Left lung (tissue), 4 donors: ENCODE measurements at regions not wholly inside any gene's neighbourhood (a gene's known extent, or its start where the extent isn't known, plus 50 kb on each side); places are given as distances from the start of the nearest gene placed in this dataset.

Experiments used
- ATAC-seq: fragments of 200-7000 bp; cut with Tn5 transposase; one replicate; pipeline ENCODE4 v1.9.1; 2020; ENCODE audit warnings: moderate library complexity
- DNase-seq, 4 donors: peaks; one replicate each; pipeline ENCODE4 v3.0.0-alpha.2; 2013 to 2020
- H3K27ac ChIP-seq, 2 donors: fragments of 200-600 bp; sonication (generic) in 1 of 2; one replicate each; pipeline versions ENCODE4 v1.5.0 to v1.8.0; 2020 to 2021
- H3K27me3 ChIP-seq, 2 donors: fragments of 200-600 bp; sonication (generic) in 1 of 2; one replicate each; pipeline versions ENCODE4 v1.5.0 to v1.8.0; 2020 to 2021
- H3K36me3 ChIP-seq, 2 donors: fragments of 200-600 bp; sonication (generic) in 1 of 2; one replicate each; pipeline versions ENCODE4 v1.5.0 to v1.8.0; 2020 to 2021
- H3K4me1 ChIP-seq, 2 donors: fragments of 200-600 bp; one replicate each; pipeline ENCODE4 v1.8.0; 2021
- H3K4me3 ChIP-seq, 2 donors: fragments of 200-600 bp; sonication (generic) in 1 of 2; one replicate each; pipeline versions ENCODE4 v1.5.0 to v1.8.0; 2020 to 2021; ENCODE audit warnings: mild to moderate bottlenecking in 1 of 2
- H3K9me3 ChIP-seq, 2 donors: fragments of 200-600 bp; sonication (generic) in 1 of 2; one replicate each; pipeline versions ENCODE4 v1.5.0 to v1.8.0; 2020 to 2021
- intact Hi-C, 2 donors: fragments of 100-400 bp; cut with DNase I; formaldehyde crosslinking; loops; one replicate each; pipeline versions ENCODE4 v1.11.2 to v1.14.2; 2022
- TF ChIP-seq, protein P1 (sequence below), 2 donors: fragments of 200-600 bp; sonication (generic) in 1 of 2; IDR thresholded peaks; one replicate each; pipeline versions ENCODE4 v1.5.0 to v1.8.0; 2021; ENCODE audit warnings: antibody characterized with exemption in 2 of 2
- donor health status: DM: no; HTN: yes; CAD: no.
- donor health status: DM: no; HTN: no; CAD: no.

DNA sequence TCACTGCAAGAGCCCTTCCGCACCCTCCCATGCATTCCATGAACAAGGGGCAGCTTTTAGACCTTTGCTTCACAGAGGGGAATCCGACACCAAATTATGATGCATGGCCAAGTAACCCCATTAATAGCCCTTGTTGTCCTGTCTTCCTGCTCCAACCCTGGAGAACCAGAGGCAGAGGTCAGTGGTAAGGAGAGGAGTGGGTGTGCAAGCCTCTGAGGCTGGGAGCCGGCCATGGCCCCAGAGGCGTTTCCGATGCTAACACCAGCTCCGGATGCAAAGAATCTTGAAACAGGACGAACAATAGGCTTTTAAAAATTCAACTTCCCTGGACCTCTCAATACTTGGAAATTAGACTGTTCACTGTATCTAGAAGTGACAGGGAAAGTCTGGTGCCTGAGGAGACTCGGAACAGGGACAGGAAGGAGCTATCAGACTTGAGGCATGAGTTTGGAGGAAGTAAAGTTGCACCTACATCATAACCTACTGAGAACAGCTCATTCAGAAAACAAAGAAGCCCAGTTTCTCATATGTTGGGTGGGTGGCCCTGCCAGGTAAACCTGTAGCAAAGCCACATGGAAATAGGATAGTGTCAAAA, 101.2 kb upstream of the ERG start:
- ATAC-seq (no peak), DNase-seq (no peak)
- TF ChIP-seq, protein P1, sequence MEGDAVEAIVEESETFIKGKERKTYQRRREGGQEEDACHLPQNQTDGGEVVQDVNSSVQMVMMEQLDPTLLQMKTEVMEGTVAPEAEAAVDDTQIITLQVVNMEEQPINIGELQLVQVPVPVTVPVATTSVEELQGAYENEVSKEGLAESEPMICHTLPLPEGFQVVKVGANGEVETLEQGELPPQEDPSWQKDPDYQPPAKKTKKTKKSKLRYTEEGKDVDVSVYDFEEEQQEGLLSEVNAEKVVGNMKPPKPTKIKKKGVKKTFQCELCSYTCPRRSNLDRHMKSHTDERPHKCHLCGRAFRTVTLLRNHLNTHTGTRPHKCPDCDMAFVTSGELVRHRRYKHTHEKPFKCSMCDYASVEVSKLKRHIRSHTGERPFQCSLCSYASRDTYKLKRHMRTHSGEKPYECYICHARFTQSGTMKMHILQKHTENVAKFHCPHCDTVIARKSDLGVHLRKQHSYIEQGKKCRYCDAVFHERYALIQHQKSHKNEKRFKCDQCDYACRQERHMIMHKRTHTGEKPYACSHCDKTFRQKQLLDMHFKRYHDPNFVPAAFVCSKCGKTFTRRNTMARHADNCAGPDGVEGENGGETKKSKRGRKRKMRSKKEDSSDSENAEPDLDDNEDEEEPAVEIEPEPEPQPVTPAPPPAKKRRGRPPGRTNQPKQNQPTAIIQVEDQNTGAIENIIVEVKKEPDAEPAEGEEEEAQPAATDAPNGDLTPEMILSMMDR (IDR thresholded peaks at IDR 0.05): no peak
- H3K27ac ChIP-seq: no peak overlapping the region
- no peak overlapping the region for H3K4me3 ChIP-seq
- H3K4me1 ChIP-seq: no peaks in the 10 kb centered on the region
- H3K36me3 ChIP-seq: no peaks in the 10 kb centered on the region
- no peaks in the 10 kb centered on the region for H3K9me3 ChIP-seq
- intact Hi-C loops: no loop called here
- H3K27me3 ChIP-seq: no peaks in the 10 kb centered on the region

GRCh38 chr21:38600106-38600505, 101.8 kb upstream of the ERG start:
- TF ChIP-seq, protein P1 (IDR thresholded peaks at IDR 0.05): no peak
- DNase-seq (no peak), ATAC-seq (no peak)
- Histone ChIP-seq H3K9me3 (no peaks in the 10 kb centered on the region), H3K27me3 (no peaks in the 10 kb centered on the region), H3K4me3 (no peak overlapping the region), H3K4me1 (no peaks in the 10 kb centered on the region), H3K27ac (no peak overlapping the region), H3K36me3 (no peaks in the 10 kb centered on the region)
- intact Hi-C loops: no loop called here

GRCh38 chr21:38605236-38605635, 107.0 kb upstream of the ERG start:
- ATAC-seq (no peak), DNase-seq (no peak)
- Histone ChIP-seq H3K4me1 (no peaks in the 10 kb centered on the region), H3K4me3 (no peak overlapping the region), H3K27ac (no peak overlapping the region), H3K27me3 (no peaks in the 10 kb centered on the region), H3K36me3 (no peaks in the 10 kb centered on the region), H3K9me3 (no peaks in the 10 kb centered on the region)
- TF ChIP-seq, protein P1 (IDR thresholded peaks at IDR 0.05): no peak
- intact Hi-C loops: no loop called here

DNA sequence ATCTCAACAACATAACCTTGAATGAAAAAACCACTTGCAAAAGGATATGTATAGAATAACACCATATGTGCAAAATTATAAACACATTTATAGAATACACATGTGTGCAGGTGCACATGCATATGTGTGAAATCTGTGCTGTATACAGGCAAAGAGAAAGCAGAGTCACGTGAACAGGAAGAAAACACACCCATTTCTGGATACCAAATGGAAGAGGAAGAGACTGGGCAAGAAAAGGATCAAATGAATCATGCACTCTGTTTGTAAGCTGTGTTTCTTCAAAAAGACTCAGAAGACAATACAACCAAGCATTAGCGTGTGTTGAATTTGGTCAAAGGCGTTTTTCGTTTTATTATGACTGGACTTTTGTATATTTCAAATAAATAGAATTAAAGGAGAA, 111.3 kb upstream of the ERG start:
- no peak overlapping the region for H3K4me3 ChIP-seq
- ATAC-seq: no peak
- no peak for DNase-seq
- H3K4me1 ChIP-seq: no peaks in the 10 kb centered on the region
- no peaks in the 10 kb centered on the region for H3K27me3 ChIP-seq
- TF ChIP-seq, protein P1 (IDR thresholded peaks at IDR 0.05): no peak
- H3K27ac ChIP-seq: no peak overlapping the region
- intact Hi-C loops: no loop called here
- no peaks in the 10 kb centered on the region for H3K9me3 ChIP-seq
- H3K36me3 ChIP-seq: no peaks in the 10 kb centered on the region

GRCh38 chr21:38610623-38611251, 112.5 kb upstream of the ERG start:
- Histone ChIP-seq H3K9me3 (no peaks in the 10 kb centered on the region), H3K4me3 (no peak overlapping the region), H3K36me3 (no peaks in the 10 kb centered on the region), H3K4me1 (no peaks in the 10 kb centered on the region), H3K27ac (no peak overlapping the region), H3K27me3 (no peaks in the 10 kb centered on the region)
- ATAC-seq: no peak
- TF ChIP-seq, protein P1 (IDR thresholded peaks at IDR 0.05): no peak
- intact Hi-C loops: no loop called here
- DNase-seq: no peak
